ENCODE measurements at regions not wholly inside any gene's neighbourhood (a gene's known extent, or its start where the extent isn't known, plus 50 kb on each side); places are given as distances from the start of the nearest gene placed in this dataset.
"Not testable (repeated sequence)": the region's sequence is repeated elsewhere in the genome, so short reads cannot be mapped to it uniquely, and the experiment has no call there.

- no peaks in the 10 kb centered on the region for H3K27me3 ChIP-seq (ENCODE audit: control insufficient read depth, insufficient read depth, low read length)
- WGBS (ENCODE audit: insufficient coverage, low lambda C conversion rate): no CpG with 5 or more reads among the region's 5 CpGs
- no peaks in the 10 kb centered on the region for H3K4me1 ChIP-seq (ENCODE audit: control insufficient read depth, insufficient read depth, low read length)
- H3K36me3 ChIP-seq (ENCODE audit: control insufficient read depth, insufficient read depth, low read length): no peaks in the 10 kb centered on the region
- H3K4me3 ChIP-seq (ENCODE audit: low read length): no peak overlapping the region
- no peak overlapping the region for H3K27ac ChIP-seq (ENCODE audit: low read length)
- no peaks in the 10 kb centered on the region for H3K9me3 ChIP-seq (ENCODE audit: control insufficient read depth, low read depth, low read length)
- DNase-seq: no peak
Observed at GRCh38 chr14:66244834-66245233, 241.3 kb upstream of the CCDC196 start.

GRCh38 chr14:66247662-66248193, 238.4 kb upstream of the CCDC196 start:
- Histone ChIP-seq H3K4me1 (ENCODE audit: control insufficient read depth, insufficient read depth, low read length) (no peaks in the 10 kb centered on the region), H3K27me3 (ENCODE audit: control insufficient read depth, insufficient read depth, low read length) (no peaks in the 10 kb centered on the region), H3K4me3 (ENCODE audit: low read length) (no peak overlapping the region), H3K9me3 (ENCODE audit: control insufficient read depth, low read depth, low read length) (no peaks in the 10 kb centered on the region), H3K27ac (ENCODE audit: low read length) (no peak overlapping the region), H3K36me3 (ENCODE audit: control insufficient read depth, insufficient read depth, low read length) (no peaks in the 10 kb centered on the region)
- 83% methylated on average over 3 of the region's 4 CpGs for WGBS (ENCODE audit: insufficient coverage, low lambda C conversion rate)
- DNase-seq: no peak

GRCh38 chr14:66248256-66248655, 237.9 kb upstream of the CCDC196 start:
- no peaks in the 10 kb centered on the region for H3K27me3 ChIP-seq (ENCODE audit: control insufficient read depth, insufficient read depth, low read length)

GRCh38 chr14:66249544-66249943, 236.6 kb upstream of the CCDC196 start:
- no peaks in the 10 kb centered on the region for H3K4me1 ChIP-seq (ENCODE audit: control insufficient read depth, insufficient read depth, low read length)
- no peak overlapping the region for H3K27ac ChIP-seq (ENCODE audit: low read length)
- no peaks in the 10 kb centered on the region for H3K27me3 ChIP-seq (ENCODE audit: control insufficient read depth, insufficient read depth, low read length)
- no peak overlapping the region for H3K4me3 ChIP-seq (ENCODE audit: low read length)
- DNase-seq: no peak
- H3K9me3 ChIP-seq (ENCODE audit: control insufficient read depth, low read depth, low read length): no peaks in the 10 kb centered on the region
- H3K36me3 ChIP-seq (ENCODE audit: control insufficient read depth, insufficient read depth, low read length): no peaks in the 10 kb centered on the region
- 100% methylated on average over 1 of the region's 3 CpGs for WGBS (ENCODE audit: insufficient coverage, low lambda C conversion rate)

More at GRCh38 chr14:66248256-66248655, 237.9 kb upstream of the CCDC196 start:
- Histone ChIP-seq H3K27ac (ENCODE audit: low read length) (no peak overlapping the region), H3K36me3 (ENCODE audit: control insufficient read depth, insufficient read depth, low read length) (no peaks in the 10 kb centered on the region), H3K9me3 (ENCODE audit: control insufficient read depth, low read depth, low read length) (no peaks in the 10 kb centered on the region), H3K4me1 (ENCODE audit: control insufficient read depth, insufficient read depth, low read length) (no peaks in the 10 kb centered on the region), H3K4me3 (ENCODE audit: low read length) (no peak overlapping the region)
- 40% methylated on average over 1 of the region's 2 CpGs for WGBS (ENCODE audit: insufficient coverage, low lambda C conversion rate)
- no peak for DNase-seq

DNA sequence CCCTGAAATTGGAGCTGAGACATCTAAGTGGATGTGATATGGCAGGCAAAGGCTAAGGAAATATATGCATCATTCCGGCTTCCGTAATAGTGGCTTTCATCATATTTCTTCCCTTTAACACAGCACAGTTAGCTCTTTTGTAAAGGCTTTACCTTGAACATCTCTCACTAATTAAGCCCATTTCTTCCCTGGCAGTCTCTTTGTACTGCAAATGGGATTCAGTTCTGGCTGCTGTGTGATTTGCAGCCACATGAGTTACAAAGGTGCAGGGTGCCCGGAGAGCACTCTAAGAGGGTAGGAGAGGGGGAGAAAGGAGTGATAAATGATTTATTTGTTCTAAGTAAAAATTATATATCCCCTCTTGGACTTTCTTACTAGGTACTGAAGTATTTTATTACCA, 232.1 kb upstream of the CCDC196 start:
- Histone ChIP-seq H3K4me3 (ENCODE audit: low read length) (no peak overlapping the region), H3K27ac (ENCODE audit: low read length) (no peak overlapping the region), H3K36me3 (ENCODE audit: control insufficient read depth, insufficient read depth, low read length) (no peaks in the 10 kb centered on the region), H3K27me3 (ENCODE audit: control insufficient read depth, insufficient read depth, low read length) (no peaks in the 10 kb centered on the region), H3K9me3 (ENCODE audit: control insufficient read depth, low read depth, low read length) (no peaks in the 10 kb centered on the region), H3K4me1 (ENCODE audit: control insufficient read depth, insufficient read depth, low read length) (no peaks in the 10 kb centered on the region)
- no peak for DNase-seq
- WGBS (ENCODE audit: insufficient coverage, low lambda C conversion rate): 83% methylated on average over 3 of the region's 3 CpGs

DNA sequence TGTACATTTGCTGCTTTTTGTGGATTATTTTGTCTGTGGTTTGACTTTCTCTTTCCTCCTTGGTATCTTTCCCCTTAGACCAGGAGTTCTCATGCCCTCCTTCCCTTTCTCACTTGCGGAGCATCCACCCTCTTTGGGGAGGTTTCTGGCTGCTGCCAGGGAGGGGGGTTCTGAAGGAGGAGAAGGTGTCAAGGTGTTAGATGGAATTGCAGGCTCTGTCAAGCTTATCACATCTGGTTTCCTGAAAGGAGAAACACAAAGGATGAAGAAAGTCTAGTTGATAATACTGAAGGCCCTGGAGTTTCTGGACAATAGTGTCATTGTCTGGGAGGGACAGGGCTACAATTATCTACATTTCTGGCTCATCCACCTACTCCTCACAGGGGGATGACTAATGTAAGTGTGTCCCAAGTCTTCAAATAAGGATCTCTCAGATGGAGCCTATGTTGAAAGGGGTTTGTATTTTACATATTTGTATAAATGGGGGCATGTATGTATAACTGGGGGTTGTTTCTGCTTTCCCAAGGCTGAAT, 217.3 kb upstream of the CCDC196 start:
- no peaks in the 10 kb centered on the region for H3K27me3 ChIP-seq (ENCODE audit: control insufficient read depth, insufficient read depth, low read length)
- H3K4me1 ChIP-seq (ENCODE audit: control insufficient read depth, insufficient read depth, low read length): no peaks in the 10 kb centered on the region
- H3K4me3 ChIP-seq (ENCODE audit: low read length): no peak overlapping the region
- DNase-seq: no peak
- no peaks in the 10 kb centered on the region for H3K36me3 ChIP-seq (ENCODE audit: control insufficient read depth, insufficient read depth, low read length)
- no peaks in the 10 kb centered on the region for H3K9me3 ChIP-seq (ENCODE audit: control insufficient read depth, low read depth, low read length)
- no peak overlapping the region for H3K27ac ChIP-seq (ENCODE audit: low read length)
- WGBS (ENCODE audit: insufficient coverage, low lambda C conversion rate): no CpG with 5 or more reads among the region's 1 CpG

GRCh38 chr14:66272221-66272620, 213.9 kb upstream of the CCDC196 start:
- H3K4me1 ChIP-seq (ENCODE audit: control insufficient read depth, insufficient read depth, low read length): no peaks in the 10 kb centered on the region
- no peaks in the 10 kb centered on the region for H3K27me3 ChIP-seq (ENCODE audit: control insufficient read depth, insufficient read depth, low read length)
- H3K9me3 ChIP-seq (ENCODE audit: control insufficient read depth, low read depth, low read length): no peaks in the 10 kb centered on the region
- DNase-seq: no peak
- H3K27ac ChIP-seq (ENCODE audit: low read length): no peak overlapping the region
- no peak overlapping the region for H3K4me3 ChIP-seq (ENCODE audit: low read length)
- H3K36me3 ChIP-seq (ENCODE audit: control insufficient read depth, insufficient read depth, low read length): no peaks in the 10 kb centered on the region
- WGBS (ENCODE audit: insufficient coverage, low lambda C conversion rate): 83% methylated on average over 1 of the region's 1 CpG

DNA sequence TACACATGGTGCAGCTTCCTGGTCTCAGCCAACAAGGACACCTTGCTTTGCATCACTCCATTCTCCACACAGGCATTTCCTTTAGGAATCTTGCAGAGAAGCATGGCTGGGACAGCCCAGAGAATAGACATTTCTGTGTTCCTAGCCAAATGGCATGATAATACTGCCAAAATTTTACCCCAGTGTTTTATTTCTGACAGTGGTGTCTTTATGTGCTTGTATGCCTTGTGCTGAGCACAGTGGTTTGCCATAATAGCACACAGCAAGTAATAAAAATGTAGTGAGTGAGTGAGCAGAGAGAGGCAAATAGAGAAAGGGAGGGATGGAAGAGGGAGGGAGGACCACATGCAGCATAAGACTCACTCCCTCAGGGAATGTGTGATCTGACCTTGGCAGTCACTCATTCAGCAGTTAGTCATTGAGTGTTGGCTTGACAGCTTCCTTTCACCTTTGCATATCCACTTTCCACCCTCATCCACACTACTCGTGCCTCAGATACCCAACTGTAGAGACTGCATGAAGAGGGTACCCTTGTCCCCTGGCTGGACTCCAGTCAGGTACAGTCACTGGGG, 212.8 kb upstream of the CCDC196 start:
- no peak for DNase-seq
- no peaks in the 10 kb centered on the region for H3K36me3 ChIP-seq (ENCODE audit: control insufficient read depth, insufficient read depth, low read length)
- no peak overlapping the region for H3K27ac ChIP-seq (ENCODE audit: low read length)
- H3K4me3 ChIP-seq (ENCODE audit: low read length): no peak overlapping the region
- no peaks in the 10 kb centered on the region for H3K9me3 ChIP-seq (ENCODE audit: control insufficient read depth, low read depth, low read length)
- H3K4me1 ChIP-seq (ENCODE audit: control insufficient read depth, insufficient read depth, low read length): no peaks in the 10 kb centered on the region
- WGBS (ENCODE audit: insufficient coverage, low lambda C conversion rate): no CpG with 5 or more reads among the region's 1 CpG
- no peaks in the 10 kb centered on the region for H3K27me3 ChIP-seq (ENCODE audit: control insufficient read depth, insufficient read depth, low read length)

- not testable (repeated sequence) for H3K4me3 ChIP-seq (ENCODE audit: low read length); H3K27me3 ChIP-seq (ENCODE audit: control insufficient read depth, insufficient read depth, low read length); H3K9me3 ChIP-seq (ENCODE audit: control insufficient read depth, low read depth, low read length); H3K4me1 ChIP-seq (ENCODE audit: control insufficient read depth, insufficient read depth, low read length); H3K36me3 ChIP-seq (ENCODE audit: control insufficient read depth, insufficient read depth, low read length); H3K27ac ChIP-seq (ENCODE audit: low read length); DNase-seq
- WGBS (ENCODE audit: insufficient coverage, low lambda C conversion rate): no CpG with 5 or more reads among the region's 3 CpGs
Observed at GRCh38 chr14:66278418-66278817, 207.8 kb upstream of the CCDC196 start.

GRCh38 chr14:66281036-66281776, 205.0 kb upstream of the CCDC196 start:
- no peak for DNase-seq
- no peaks in the 10 kb centered on the region for H3K4me1 ChIP-seq (ENCODE audit: control insufficient read depth, insufficient read depth, low read length)
- WGBS (ENCODE audit: insufficient coverage, low lambda C conversion rate): 57% methylated on average over 1 of the region's 9 CpGs
- H3K4me3 ChIP-seq (ENCODE audit: low read length): no peak overlapping the region
- H3K27ac ChIP-seq (ENCODE audit: low read length): no peak overlapping the region
- no peaks in the 10 kb centered on the region for H3K36me3 ChIP-seq (ENCODE audit: control insufficient read depth, insufficient read depth, low read length)
- H3K9me3 ChIP-seq (ENCODE audit: control insufficient read depth, low read depth, low read length): no peaks in the 10 kb centered on the region
- H3K27me3 ChIP-seq (ENCODE audit: control insufficient read depth, insufficient read depth, low read length): no peaks in the 10 kb centered on the region

All from large intestine (tissue), 3 donors.